NCI-H2081 (cell line): ENCODE measurements at regions not wholly inside any gene's neighbourhood (a gene's known extent, or its start where the extent isn't known, plus 50 kb on each side); places are given as distances from the start of the nearest gene placed in this dataset.
"Not testable (repeated sequence)": the region's sequence is repeated elsewhere in the genome, so short reads cannot be mapped to it uniquely, and the experiment has no call there.

ENCODE experiments used
- DNase-seq, 2 experiments: peaks; one replicate each; lab custom pipeline; 2025; lab: John Stamatoyannopoulos, UW

DNA sequence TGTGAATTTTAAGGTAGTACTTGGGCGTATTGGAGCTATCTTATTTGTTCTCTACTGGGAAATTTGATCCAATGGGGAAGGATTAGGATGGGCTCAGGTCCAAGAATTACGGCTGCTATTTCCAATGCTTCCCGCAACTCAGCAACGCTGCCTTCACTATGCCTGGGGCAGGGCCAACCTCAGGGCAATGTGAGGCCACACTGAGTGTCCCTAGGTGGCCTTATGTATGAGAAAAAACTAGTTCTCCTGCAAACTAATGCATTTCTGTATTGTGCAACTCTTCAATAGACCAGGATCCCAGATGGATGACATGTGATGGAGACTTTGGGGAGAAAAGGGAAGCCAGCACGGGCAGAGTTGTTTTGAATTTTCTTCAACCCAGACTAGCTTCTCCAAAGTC lies 168.1 kb downstream of the DUSP10 start:
- peak in 1 of 2 experiments; percentile 13 for DNase-seq

DNA sequence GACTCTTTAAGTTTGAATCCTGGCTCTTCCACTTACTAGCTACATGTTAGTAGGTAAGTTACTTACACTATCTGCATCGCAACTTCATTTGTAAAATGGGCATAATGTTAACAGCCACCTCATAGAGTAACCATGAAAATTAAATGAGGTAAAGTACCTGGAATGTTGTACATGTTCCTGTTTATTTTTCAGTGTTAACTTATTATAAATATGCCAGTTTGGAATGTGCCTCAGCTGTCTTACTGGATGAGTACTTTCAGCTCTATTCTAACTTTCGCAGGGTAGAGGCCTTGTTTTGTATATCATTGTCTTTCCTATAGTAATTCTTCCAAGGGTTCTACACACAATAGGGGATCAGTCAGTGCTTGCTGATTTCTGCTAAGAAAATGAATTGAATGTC lies 167.4 kb downstream of the DUSP10 start:
- no peak for DNase-seq

GRCh38 chr1:221575605-221576004 lies 166.3 kb downstream of the DUSP10 start:
- no peak for DNase-seq

DNA sequence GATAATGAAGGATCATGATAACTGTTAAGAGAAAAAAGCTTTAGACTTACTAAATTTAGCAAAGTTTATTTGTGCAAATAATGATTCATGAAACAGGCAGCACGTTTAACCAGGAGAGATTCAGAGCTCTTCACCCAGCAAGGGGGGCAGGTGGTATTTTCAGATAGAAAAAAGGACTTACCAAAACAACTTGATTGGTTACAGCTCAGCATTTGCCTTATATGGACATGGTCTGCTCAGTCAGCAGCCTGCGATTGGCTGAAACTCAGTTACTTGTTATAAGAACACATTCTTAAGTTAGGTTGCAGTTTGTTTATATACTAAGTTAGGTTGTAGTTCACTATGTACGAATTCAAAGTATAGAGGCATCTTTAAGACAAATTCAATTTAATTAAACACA lies 165.6 kb downstream of the DUSP10 start:
- DNase-seq: no peak

GRCh38 chr1:221583465-221583864 lies 158.4 kb downstream of the DUSP10 start:
- DNase-seq: no peak

- not testable (repeated sequence) for DNase-seq
These were observed 154.9 kb downstream of the DUSP10 start for GRCh38 chr1:221587013-221587412.

DNA sequence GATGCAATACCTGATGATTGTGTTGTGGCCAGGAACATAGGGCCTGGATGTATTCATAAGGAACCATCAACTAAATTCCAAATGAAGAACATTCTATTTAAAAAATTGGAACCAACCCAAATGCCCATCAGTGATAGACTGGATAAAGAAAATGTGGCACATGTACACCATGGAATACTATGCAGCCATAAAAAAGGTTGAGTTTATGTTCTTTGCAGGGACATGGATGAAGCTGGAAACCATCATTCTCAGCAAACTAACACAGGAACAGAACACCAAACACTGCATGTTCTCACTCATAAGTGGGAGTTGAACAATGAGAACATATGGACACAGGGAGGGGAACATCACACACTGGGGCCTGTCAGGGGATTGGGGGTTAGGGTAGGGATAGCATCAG lies 150.6 kb downstream of the DUSP10 start:
- not testable (repeated sequence) for DNase-seq

DNA sequence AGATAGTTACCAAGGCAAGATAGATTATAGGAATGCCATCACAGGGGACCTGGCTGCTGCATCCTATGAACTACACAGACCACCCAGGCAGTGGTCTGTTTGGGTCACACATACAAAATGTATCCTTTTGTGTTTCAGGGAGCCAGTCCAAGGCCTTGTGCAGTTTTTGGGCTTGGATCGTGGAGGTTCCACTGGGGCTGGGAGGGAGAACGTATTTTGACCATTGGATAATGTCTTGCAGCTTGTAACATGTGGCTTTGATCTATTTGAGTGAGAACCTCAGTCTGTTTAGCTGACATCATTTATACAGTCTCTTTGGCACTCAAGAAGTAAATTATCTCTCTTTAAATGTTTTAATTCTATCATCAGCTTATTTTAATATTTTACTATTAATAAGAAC lies 147.3 kb downstream of the DUSP10 start:
- DNase-seq: no peak

- DNase-seq: no peak
These were observed 143.8 kb downstream of the DUSP10 start for GRCh38 chr1:221598122-221598521.

GRCh38 chr1:221601166-221601565 lies 140.7 kb downstream of the DUSP10 start:
- DNase-seq: no peak

DNA sequence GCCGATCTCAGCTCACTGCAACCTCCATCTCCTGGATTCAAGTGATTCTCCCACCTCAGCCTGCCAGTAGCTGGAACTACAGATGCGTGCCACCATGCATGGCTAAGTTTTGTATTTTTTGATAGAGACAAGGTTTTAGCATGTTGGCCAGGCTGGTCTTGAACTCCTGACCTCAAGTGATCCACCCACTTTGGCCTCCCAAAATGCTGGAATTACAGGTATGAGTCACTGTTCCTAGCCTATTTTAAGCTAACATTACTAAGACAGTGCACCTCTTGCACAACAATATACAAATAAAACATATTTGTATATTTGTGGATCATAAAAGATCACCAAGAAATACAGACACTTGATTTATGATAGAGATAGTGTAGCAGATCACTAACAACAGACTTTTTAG lies 139.1 kb downstream of the DUSP10 start:
- no peak for DNase-seq

GRCh38 chr1:221604390-221604789 lies 137.5 kb downstream of the DUSP10 start:
- not testable (repeated sequence) for DNase-seq

- DNase-seq: no peak
These were observed 136.9 kb downstream of the DUSP10 start for GRCh38 chr1:221604948-221605347.

DNA sequence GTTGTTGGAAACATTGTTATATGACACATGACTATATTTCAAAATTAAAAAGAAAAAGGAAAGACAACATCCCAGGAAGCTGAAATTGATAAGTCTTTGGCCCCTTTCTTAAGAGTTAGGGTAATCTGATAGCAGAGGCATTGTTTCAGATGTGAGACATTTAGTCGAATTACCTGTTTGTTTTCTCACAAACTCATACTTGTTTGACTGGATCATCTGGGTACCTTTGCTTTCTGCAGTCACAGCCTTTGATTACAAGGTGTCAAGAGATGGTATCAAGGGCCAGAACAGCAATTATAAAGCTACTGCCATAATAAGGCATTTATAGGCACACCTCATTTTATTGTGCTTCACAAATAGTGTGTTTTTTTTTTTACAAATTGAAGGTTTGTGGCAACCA lies 136.3 kb downstream of the DUSP10 start:
- no peak for DNase-seq

- DNase-seq: no peak
These were observed 135.6 kb downstream of the DUSP10 start for GRCh38 chr1:221606256-221606655.

- DNase-seq: no peak
These were observed 133.0 kb downstream of the DUSP10 start for GRCh38 chr1:221608835-221609320.

GRCh38 chr1:221611656-221612046 lies 130.2 kb downstream of the DUSP10 start:
- peak in 1 of 2 experiments; percentile 55 for DNase-seq

DNA sequence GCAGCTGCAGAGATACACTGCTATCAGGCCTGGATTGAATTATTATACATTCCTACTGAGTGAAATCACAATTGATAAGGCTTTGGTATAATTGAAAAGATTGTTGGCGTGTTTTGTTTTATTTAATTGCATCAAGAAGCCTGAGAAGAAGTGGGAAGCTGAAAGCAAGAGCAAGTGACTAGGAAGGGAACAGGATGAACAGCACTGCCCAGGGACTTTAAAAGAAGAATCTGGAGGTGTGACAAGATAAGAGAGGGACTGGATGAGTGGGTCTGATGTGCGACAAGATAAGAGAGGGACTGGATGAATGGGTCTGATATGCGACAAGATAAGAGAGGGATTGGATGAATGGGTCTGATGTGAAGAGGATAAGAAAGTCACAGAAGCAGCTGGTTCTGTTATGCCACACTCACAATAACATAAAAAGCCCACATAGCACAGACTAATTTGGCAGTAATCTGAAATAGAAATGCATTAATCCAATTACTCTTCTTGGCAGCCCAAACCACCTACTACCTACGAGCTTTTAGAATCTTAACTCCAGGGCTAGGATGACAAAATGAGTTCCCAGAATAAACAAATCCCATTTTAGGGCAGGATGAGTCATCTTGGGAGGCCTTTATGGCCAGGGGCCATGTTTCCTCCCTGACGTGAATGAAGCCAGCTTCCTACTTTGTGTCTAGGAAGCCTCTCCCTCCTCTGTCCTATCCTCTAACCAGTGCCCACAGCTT lies 129.7 kb downstream of the DUSP10 start:
- peak; percentile 41 to 65 for DNase-seq

- peak; percentile 11 to 56 for DNase-seq
These were observed 121.2 kb downstream of the DUSP10 start for GRCh38 chr1:221620437-221621384.

- no peak for DNase-seq
These were observed 120.2 kb downstream of the DUSP10 start for GRCh38 chr1:221621683-221622082.

DNA sequence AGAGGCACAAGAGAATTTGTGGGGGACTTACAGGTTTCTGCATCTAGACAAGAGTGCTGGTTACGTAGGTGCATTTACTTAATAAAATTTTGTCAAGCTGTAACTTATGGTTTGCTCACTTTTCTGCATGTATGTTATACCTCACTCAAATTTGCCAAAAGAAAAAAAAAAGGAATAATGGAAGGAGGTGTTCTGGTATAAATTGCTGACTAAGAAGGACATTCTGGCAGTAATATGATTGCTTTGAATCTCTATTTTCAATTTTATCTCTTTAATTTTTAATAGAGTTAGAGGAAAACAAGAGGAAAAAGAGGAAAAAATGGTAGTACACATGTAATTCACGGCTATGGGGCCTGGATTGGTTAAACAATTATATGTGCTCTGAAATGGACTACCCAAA lies 119.5 kb downstream of the DUSP10 start:
- no peak for DNase-seq

DNA sequence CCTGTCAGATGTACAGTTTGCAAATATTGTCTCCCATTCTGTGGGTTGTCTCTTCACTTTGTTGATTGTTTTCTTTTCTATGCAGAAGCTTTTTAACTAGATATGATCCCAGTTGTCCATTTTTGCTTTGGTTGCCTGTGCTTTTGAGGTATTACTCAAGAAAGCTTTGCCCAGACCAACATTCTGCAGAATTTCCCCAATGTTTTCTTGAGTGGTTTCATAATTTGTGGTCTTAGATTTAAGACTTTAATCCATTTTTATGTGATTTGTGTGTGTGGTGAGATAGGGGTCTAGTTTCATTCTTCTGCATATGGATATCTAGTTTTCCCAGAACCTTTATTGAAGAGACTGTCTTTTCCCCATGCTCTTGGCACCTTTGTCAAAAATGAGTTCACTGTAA lies 116.9 kb downstream of the DUSP10 start:
- no peak for DNase-seq

GRCh38 chr1:221626041-221626440 lies 115.8 kb downstream of the DUSP10 start:
- DNase-seq: no peak
